HG03103 (cell line): ENCODE measurements at regions not wholly inside any gene's neighbourhood (a gene's known extent, or its start where the extent isn't known, plus 50 kb on each side); places are given as distances from the start of the nearest gene placed in this dataset.

Source experiments
- ATAC-seq: cut with Tn5 transposase; IDR thresholded peaks from one replicate; pipeline ENCODE4 v1.9.1; 2021; ENCODE audit warnings: low read depth; ENCODE audit not compliant: unreplicated experiment

DNA sequence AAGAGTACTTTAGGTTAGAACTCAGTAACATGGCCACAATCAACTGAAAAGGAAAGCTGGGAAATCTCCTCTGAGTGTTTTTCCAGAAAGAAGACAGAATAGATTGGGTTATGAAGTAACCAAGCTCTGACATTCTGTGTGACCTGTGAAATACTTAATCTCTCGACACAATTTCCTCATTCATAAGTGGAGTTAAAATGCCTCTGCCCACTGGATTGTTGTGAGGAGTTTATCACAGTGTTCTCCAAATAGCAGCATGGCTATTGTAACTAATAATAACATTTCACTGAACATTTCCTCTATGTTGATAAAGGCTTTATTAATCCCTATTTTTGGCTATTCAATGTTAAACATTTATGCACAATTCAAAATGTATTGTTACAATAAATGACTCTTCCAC lies 311.0 kb downstream of the GABRB2 start:
- ATAC-seq = no peak

DNA sequence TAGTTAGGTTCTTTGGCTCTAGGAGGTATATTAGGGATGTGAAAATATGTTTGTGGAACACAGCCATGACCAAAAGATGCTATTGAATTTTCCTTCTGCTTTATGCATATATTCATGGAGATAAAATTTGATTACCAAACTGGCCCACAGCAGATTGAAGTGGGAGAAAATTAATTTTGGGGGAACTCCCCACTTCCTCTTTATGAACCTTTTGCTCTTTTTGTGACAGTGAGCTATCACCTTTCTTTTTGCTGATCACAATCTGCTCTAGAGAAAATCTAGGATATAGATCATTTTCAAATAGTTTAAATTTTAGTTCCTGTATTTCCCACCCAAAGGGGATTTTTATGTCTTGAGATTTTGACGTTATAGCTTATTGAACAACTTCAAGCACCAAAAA lies 313.0 kb downstream of the GABRB2 start:
- ATAC-seq = no peak

DNA sequence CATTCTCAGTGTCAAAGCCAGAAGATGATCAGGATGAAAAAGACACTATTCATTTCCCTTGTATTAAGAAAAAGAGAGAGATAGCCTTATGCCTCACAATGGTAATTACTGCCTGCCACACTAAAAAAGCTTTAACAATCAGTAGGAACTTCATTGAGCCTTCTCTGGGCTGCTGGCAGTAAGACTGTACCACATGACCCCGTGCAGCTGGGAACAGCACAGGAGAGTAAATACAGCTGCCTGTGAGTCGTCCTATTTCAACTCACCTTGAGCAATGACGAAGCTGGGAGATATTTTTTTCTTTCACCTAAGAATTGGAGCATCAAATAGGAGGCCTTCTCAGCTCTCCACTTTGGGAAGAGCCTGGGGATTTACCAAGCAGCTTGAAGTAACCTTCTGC lies 316.3 kb downstream of the GABRB2 start:
- ATAC-seq = no peak

DNA sequence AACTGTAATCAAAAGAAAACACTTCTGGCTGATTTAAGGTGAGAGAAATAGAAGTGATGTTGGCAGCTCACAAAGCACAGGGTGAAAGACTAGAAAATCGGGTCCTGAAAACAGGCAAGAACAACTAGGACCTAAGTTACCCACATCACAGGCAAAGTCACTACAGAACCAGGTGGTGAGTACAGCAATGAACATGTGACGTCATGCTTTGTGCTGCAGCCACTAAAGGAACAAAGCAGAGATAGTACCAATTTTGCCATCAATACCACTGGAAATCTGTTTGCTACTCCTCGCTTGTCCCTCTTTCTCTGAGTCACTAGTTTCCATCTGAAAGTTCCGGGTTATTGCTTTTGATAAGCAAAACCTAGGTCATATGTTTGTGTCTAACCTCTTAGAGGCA lies 326.7 kb downstream of the GABRB2 start:
- ATAC-seq = no peak

DNA sequence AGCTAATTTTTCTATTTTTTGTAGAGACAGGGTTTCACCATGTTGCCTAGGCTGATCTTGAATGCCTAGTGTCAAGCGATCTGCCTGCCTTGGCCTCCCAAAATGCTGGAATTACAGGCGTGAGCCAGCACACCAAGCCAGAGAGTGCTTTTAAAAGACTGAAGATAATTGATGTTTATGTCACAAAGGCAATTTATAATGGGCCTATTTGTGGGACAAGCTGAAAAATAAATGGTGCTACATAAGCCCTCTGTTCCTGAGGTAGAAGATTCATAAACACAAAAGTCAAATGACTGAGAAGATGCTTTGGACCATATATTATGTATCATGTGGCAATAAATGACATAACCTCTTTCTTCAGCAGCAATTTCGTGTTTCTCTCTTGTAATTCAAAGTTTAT lies 329.6 kb downstream of the GABRB2 start:
- ATAC-seq = no peak

DNA sequence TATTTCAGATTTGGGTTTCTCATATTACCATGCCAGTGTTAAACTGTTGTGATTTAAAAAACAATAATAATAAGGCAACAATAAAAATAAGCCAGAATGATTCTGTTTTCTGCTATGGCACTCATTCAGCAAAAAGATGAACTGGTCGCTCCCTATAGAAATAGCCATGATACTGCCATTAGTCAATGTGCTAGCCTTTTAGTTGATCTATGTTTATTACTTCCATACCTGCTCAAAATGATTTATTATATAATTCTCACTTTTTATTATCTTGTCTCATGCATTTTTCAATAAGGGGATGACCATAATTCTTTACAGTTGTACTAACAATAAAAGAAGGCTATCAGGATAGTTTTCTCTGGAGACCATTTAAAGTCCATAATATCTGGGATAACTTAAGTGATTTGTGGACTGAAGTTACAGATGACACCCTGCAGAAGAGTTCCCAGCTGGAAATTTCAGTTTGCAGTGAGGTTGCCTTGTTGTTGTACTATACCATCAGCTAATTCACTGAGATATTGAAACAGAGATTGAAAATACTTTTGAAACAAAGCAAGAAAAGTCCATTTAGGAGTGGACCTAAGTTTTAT lies 334.3 kb downstream of the GABRB2 start:
- ATAC-seq = no peak

DNA sequence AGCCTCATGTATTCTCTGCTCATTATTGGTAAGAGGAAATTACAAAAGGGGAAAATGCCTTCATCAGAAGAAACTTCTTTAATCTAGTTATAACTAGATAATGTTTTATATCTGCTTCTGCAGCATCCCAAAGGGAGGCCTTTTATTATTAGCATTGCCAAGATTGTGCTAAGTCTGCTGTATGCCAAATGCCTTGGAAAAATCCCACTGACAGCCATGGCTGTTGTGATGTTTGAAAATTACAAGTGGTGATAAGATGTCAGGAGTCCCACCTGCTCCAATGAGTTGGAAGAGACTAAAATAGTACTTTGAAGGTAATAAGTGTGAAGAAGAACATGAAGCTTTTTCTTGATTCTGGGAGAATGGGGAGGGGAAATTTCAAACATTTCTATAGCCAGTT lies 345.0 kb downstream of the GABRB2 start:
- ATAC-seq = no peak

DNA sequence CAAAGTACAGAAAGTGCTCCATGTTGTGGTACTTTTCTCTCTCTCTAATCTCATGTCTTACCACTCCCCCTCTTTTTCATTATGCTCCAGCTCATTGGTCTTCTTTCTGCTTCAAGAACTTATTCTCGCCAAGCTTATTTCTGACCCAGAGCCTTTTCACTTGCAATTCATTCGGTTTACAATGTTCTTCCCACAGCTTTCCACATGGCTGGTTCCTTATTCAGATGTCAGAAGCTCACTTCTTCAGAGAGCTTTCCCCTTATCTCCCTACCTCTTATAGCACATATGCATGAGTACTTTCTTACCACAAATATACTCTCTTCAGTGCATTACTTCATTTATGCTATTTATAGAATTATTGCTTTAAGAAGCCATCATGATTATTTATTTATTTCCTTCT lies 338.8 kb upstream of the ATP10B start:
- no peak for ATAC-seq

DNA sequence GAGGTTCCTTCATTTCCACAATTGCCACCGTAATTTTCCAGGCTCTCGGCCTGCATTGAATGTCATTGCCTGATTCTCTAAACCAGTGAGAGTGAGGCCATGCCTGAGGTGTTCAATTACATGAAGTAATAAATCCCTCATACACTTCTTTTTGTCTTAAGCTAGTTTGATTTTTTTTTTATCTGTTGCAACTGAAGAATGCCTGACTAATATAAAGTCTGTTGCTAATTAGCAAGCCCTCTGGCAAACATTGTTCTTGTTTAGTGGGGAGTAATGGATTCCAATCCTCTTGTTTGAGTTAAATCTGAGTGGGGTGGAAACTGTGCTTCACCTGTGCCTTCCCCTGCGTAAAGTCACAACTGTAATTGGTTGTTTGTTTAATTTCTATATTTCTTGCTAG lies 338.1 kb upstream of the ATP10B start:
- ATAC-seq = no peak

DNA sequence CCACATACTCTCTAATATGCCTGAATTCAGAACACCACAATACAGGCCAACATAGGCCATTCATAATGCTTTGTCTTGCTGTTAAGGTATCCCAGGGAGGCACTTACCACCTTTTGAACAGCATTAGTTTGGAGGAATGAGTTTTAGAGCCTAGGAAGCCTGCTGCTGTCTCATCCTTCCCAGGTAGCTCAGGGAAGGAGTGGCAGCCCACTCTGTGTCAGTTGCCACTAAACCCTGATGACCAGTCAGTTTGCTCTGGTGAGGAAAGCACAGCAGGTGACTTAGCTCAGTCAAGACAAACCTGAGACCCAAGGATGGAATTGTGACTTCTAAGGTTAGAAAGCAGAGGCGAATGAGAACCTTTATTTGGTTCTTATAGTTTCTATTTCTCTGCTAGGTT lies 337.4 kb upstream of the ATP10B start:
- ATAC-seq = no peak

DNA sequence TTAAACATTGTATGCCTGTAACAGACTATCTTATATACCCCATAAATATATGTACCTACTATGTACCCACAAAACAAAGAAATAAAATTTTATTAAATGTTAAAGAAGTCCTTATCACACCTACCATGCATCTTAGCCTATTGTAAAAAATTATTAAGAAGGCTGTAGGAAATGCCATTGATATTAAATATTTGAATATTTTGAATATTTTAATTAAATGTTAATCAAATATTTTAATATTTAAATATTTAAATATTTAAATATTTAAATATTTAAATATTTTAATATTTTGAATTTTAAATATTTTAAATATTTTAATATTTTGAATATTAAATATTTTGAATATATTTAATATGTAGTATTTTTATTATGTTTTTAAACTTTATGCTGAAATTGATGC lies 331.5 kb upstream of the ATP10B start:
- ATAC-seq = no peak

DNA sequence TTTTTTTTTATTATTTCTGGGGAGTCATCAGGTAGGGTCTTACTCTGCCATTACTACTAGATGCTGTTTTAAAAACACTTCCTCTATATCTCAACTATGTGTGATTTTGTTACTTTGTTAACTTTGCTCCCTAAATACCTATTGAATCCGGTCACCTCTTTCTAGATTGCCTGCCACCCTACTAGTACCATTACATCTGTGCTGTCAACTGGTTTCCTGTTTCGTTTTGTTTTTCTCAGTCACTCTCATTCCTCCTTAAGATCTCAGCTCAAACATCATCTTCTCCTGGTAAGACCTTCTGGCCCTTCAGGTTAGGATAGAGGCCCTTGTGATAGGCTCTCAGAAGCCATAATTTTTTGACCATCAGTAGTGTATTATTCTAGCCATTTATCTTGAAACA lies 324.2 kb upstream of the ATP10B start:
- ATAC-seq = no peak

DNA sequence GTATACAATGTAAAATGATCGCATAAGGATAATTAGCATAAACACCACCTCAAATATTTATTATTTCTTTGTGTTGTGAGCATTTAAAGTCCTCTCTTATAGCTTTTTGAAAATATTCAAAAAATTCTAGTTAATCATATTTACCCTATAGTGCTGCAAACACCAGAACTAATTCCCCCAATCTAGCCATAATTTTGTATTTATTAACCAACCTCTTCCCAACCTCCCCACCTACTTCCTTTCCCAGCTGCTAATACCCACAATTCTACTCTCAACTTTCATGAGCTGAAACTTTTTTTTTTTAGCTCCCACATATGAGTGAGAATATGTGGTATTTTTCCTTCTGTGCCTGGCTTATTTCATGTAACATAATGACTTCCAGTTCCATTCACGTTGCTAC lies 317.8 kb upstream of the ATP10B start:
- ATAC-seq = no peak

DNA sequence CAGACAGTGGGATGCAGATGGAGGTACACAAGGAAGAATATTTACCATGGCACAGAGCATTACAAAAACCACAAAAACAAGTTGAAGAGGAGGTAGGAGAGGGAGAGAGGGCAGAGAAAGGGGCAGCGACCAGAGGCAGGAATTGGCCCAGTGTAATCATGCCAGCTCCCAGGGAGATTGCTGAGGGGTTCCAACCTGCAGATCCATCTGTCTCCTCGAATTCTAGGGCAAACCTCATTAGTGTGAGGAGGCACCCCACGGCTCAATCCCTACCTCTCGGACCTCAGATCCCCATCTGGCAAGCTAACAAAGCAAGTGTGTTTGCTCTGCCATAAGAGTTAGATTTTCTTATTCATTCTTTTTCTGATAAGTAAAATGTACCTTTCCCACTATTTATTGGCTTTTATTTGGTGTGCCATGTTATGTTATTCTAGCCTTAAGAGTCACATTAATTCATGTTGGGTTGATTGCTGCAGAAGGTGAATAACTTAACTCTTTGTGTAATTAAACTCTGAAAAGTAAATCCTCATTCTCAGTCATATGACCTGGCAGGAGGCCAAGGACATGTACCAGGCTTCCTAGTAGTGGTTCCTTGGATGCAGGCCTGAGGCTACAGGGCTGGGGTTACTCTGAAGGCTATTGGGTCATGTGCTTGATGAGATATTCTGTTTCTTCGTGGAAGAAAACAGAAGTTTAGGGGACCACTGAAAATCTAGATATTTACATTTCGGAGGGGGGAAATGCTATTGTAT lies 315.2 kb upstream of the ATP10B start:
- ATAC-seq = no peak

DNA sequence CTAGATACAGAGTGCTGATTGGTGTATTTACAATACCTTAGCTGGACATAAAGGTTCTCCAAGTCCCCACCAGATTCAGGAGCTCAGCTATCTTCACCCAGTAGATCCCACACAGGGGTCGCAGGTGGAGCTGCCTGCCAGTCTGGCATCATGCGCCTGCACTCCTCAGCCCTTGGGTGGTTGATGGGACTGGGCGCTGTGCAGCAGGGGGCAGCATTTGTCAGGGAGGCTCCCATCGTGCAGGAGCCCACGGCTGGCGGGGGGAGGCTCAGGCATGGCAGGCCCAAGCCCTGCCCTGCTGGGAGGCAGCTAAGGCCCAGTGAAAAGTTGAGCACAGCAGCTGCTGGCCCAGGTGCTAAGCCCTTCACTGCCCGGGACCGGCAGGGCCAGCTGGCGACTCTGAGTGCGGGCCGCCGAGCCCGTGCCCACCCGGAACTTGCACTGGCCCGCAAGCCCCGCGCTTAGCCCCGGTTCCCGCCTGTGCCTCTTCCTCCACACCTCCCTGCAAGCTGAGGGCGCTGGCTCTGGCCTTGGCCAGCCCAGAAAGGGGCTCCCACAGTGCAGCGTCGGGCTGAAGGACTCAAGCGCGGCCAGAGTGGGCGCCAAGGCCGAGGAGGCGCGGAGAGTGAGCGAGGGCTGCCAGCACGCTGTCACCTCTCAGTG lies 314.1 kb upstream of the ATP10B start:
- no peak for ATAC-seq

DNA sequence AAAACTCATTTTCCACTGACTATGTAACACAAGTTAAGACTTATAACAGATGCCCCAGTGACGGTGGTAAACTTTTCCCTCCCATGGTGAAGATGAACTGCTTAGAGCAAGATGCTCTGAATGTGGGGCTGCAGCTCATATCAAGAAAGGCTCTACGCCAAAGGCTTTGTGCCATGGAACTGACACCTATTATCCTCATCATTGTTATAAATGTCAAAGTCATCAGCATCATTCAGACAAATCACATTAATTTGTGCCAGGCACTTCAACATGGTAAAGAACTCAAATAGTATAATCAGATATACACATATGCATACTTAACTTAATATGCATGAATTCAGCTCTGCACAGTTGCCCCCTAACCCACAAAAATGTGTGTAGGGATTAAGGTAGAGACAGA lies 305.9 kb upstream of the ATP10B start:
- ATAC-seq = no peak

DNA sequence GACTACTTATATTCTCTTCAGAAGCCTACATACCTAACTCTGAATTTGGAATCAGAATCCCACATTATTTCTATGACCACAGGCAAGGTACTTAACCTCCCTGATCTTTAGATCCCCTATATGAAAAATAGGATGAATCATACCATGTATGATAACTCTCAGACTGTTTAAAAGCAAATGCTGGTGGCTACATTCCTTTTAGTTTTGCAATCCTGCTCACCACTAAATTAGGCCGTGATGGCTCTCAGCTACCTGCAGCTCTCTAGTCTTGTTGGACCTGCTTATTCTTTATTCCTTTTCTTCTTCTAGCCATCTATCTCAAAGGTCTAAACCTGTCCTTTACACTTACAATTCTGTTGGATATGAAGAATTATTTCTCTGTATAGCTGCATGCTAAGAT lies 303.4 kb upstream of the ATP10B start:
- ATAC-seq = no peak

DNA sequence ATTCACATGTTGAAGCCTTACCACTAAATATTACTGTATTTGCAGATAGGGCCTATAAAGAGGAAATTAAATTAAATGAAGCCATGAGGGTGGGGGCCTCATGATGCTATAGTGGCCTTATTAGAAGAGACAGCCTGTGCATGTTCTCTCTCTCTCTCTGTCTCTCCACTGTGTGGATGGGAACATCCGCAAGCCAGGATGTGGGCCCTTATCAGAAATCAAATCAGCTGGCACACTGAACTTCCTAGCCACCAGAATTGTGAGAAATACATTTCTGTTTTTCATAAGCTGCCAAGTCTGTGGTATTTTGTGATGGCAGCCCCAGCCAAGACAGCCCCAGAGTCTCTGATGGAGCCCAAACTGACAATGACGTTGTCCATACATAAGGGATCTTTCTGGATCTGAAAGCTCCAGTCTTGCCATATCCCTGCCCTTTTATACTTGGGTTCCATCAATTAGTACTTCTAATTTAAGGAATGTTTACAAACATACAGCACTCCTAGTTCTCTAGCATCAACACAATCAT lies 300.5 kb upstream of the ATP10B start:
- ATAC-seq = no peak

DNA sequence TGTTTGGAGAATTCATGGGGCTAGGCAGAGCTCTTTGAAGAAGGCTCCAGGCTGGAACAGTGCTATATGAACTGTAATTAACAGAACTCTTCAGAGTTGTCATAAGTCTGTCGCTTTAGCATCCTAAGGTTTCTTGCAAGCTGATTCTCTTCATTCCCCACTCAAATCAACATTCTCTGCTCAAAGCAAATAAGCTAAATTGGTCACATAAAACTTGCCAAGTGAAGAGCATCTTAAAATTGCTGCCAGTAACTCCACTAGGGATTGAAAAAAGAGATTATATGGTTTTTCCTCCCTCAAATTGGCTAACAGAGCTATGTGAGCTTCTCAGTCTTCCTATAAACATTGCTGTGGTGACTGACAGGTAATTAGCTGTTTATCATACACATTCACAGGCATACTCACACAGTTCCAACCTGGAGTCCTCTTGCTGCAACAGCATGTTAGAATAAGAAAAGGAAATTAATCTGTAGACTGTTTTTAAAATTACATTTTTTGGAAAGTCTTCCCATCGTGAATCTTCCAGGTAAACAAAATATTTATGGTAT lies 298.5 kb upstream of the ATP10B start:
- no peak for ATAC-seq

DNA sequence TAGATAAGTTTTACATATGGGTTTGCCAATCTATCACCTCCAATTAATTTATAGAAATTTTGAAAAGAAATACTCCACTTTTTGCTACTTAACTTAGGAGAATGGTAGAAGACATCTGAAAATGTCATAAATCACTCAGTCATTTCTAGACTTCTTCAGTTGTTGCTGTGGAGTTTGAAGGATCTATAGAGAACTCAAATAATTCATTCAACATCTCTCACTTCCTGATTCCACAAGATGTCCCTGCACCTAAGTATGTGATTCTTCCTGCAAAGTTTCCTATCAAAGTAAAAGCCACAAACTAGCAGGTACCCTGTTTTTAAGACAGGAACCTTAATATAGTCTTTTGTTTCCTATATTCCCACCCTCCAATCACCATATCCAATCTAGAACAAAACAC lies 297.1 kb upstream of the ATP10B start:
- no peak for ATAC-seq

DNA sequence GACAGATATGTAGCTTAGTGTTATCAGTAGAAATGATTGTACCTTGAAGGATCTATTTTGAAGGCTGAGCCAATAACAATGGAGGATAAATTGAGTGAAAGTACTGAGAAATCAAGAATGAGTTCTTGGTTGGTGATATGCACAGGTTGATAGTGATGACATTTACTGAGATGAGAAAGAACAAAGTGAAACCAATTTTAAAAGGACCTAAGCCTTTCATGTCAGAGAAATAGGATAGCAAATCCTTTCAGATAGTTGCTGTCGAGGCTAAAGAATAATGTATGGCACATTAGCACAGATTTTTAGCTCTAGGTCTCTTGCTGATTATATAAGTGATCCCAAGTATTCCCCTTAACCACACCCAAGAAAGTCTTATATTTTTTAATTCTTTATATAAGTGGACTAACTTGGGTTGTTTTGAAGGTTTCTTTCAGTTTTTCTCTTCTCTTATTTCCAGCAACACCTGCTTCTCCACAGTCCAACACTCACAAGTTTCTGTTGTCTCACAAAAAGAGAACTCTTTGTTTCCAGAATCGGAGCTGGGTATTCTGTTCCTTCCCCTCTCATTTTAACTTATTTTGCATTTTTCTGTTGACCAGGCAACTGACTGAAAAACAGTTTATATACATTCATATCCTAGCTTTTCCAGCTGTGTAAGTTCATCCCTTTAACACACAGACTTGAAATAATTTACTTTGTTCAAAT lies 286.9 kb upstream of the ATP10B start:
- ATAC-seq = no peak
